ENCODE measurements at regions not wholly inside any gene's neighbourhood (a gene's known extent, or its start where the extent isn't known, plus 50 kb on each side); places are given as distances from the start of the nearest gene placed in this dataset.

GRCh38 chr15:96404560-96404959, 74.1 kb downstream of the NR2F2 start:
- no peak overlapping the region for H3K23ac ChIP-seq (ENCODE audit: low read depth, low read length, poor library complexity)
- no peak overlapping the region for H4K91ac ChIP-seq (ENCODE audit: low read depth, low read length, poor library complexity)
- H2BK120ac ChIP-seq (ENCODE audit: low read depth, low read length) = no peak overlapping the region
- H3K9me3 ChIP-seq (replicated peaks in 1 of 2; ENCODE audit: control insufficient read depth in 2 of 2, insufficient read depth in 1 of 2, low read depth in 1 of 2, low read length in 2 of 2) = peaks cover 0 to 4% of the 10 kb centered on the region in 2 donors
- no peak overlapping the region for H2AK5ac ChIP-seq (ENCODE audit: low read depth, low read length)
- no peak overlapping the region for H3K4me2 ChIP-seq (ENCODE audit: insufficient read depth, low read length, poor library complexity, severe bottlenecking)
- no peak overlapping the region for H2AFZ ChIP-seq (ENCODE audit: low read length)
- no peak overlapping the region for H3K27ac ChIP-seq (replicated peaks; ENCODE audit: low read length)
- H2BK15ac ChIP-seq (ENCODE audit: low read length) = no peak overlapping the region
- H3K27me3 ChIP-seq (ENCODE audit: control insufficient read depth in 3 of 3, insufficient read depth in 3 of 3, low read depth in 1 of 3, low read length in 3 of 3) = peaks cover 13 to 66% (median 22%) of the 10 kb centered on the region in 3 experiments
- no peaks in the 10 kb centered on the region for H3K79me1 ChIP-seq (ENCODE audit: low read depth, low read length)
- H3K4me3 ChIP-seq (ENCODE audit: low read length in 2 of 2) = no peak overlapping the region
- no peak overlapping the region for H2BK12ac ChIP-seq (ENCODE audit: low read length)
- no peak overlapping the region for H3K18ac ChIP-seq (ENCODE audit: low read length)
- no peak overlapping the region for H3K9ac ChIP-seq (ENCODE audit: low read depth, low read length, poor library complexity)
- no peak overlapping the region for H2BK5ac ChIP-seq (ENCODE audit: low read length)
- H3K36me3 ChIP-seq (replicated peaks in 1 of 2; ENCODE audit: control insufficient read depth in 2 of 2, insufficient read depth in 2 of 2, low read length in 2 of 2) = no peaks in the 10 kb centered on the region
- WGBS, 2 donors (ENCODE audit: extremely low coverage in 2 of 2, insufficient read length in 2 of 2, insufficient replicate concordance in 1 of 2) = no CpG with 5 or more reads among the region's 2 CpGs
- no peak overlapping the region for H4K8ac ChIP-seq (ENCODE audit: low read depth, low read length)
- H3K14ac ChIP-seq (ENCODE audit: low read length) = no peak overlapping the region
- H3K4ac ChIP-seq (ENCODE audit: low read length) = no peak overlapping the region
- peaks cover 5% of the 10 kb centered on the region in 2 donors for H3K4me1 ChIP-seq (ENCODE audit: control insufficient read depth in 2 of 2, insufficient read depth in 1 of 2, low read depth in 1 of 2, low read length in 2 of 2)
- no peak for DNase-seq (ENCODE audit: low spot score)

GRCh38 chr15:96406291-96406690, 75.8 kb downstream of the NR2F2 start:
- Histone ChIP-seq H3K23ac (ENCODE audit: low read depth, low read length, poor library complexity) (no peak overlapping the region), H3K14ac (ENCODE audit: low read length) (no peak overlapping the region), H3K18ac (ENCODE audit: low read length) (no peak overlapping the region), H4K8ac (ENCODE audit: low read depth, low read length) (no peak overlapping the region), H2AFZ (ENCODE audit: low read length) (no peak overlapping the region), H3K4me2 (ENCODE audit: insufficient read depth, low read length, poor library complexity, severe bottlenecking) (no peak overlapping the region), H3K4ac (ENCODE audit: low read length) (no peak overlapping the region), H2BK5ac (ENCODE audit: low read length) (no peak overlapping the region), H3K27ac (replicated peaks; ENCODE audit: low read length) (no peak overlapping the region), H3K36me3 (replicated peaks in 1 of 2; ENCODE audit: control insufficient read depth in 2 of 2, insufficient read depth in 2 of 2, low read length in 2 of 2) (no peaks in the 10 kb centered on the region), H3K79me1 (ENCODE audit: low read depth, low read length) (no peaks in the 10 kb centered on the region), H2AK5ac (ENCODE audit: low read depth, low read length) (no peak overlapping the region), H3K27me3 (ENCODE audit: control insufficient read depth in 3 of 3, insufficient read depth in 3 of 3, low read depth in 1 of 3, low read length in 3 of 3) (peaks cover 16 to 80% (median 39%) of the 10 kb centered on the region in 3 experiments), H2BK120ac (ENCODE audit: low read depth, low read length) (no peak overlapping the region), H4K91ac (ENCODE audit: low read depth, low read length, poor library complexity) (no peak overlapping the region), H3K4me1 (ENCODE audit: control insufficient read depth in 2 of 2, insufficient read depth in 1 of 2, low read depth in 1 of 2, low read length in 2 of 2) (peaks cover 6 to 9% of the 10 kb centered on the region in 2 donors), H3K9me3 (replicated peaks in 1 of 2; ENCODE audit: control insufficient read depth in 2 of 2, insufficient read depth in 1 of 2, low read depth in 1 of 2, low read length in 2 of 2) (peaks cover 0 to 4% of the 10 kb centered on the region in 2 donors), H3K9ac (ENCODE audit: low read depth, low read length, poor library complexity) (no peak overlapping the region), H2BK15ac (ENCODE audit: low read length) (no peak overlapping the region), H3K4me3 (ENCODE audit: low read length in 2 of 2) (no peak overlapping the region), H2BK12ac (ENCODE audit: low read length) (no peak overlapping the region)
- no peak for DNase-seq (ENCODE audit: low spot score)
- no CpG with 5 or more reads among the region's 3 CpGs for WGBS, 2 donors (ENCODE audit: extremely low coverage in 2 of 2, insufficient read length in 2 of 2, insufficient replicate concordance in 1 of 2)

- Histone ChIP-seq H3K27me3 (ENCODE audit: control insufficient read depth in 3 of 3, insufficient read depth in 3 of 3, low read depth in 1 of 3, low read length in 3 of 3) (peaks cover 16 to 84% (median 41%) of the 10 kb centered on the region in 3 experiments), H3K4me2 (ENCODE audit: insufficient read depth, low read length, poor library complexity, severe bottlenecking) (no peak overlapping the region), H3K14ac (ENCODE audit: low read length) (no peak overlapping the region), H2AK5ac (ENCODE audit: low read depth, low read length) (no peak overlapping the region), H3K4me1 (ENCODE audit: control insufficient read depth in 2 of 2, insufficient read depth in 1 of 2, low read depth in 1 of 2, low read length in 2 of 2) (peaks cover 6 to 9% of the 10 kb centered on the region in 2 donors), H4K91ac (ENCODE audit: low read depth, low read length, poor library complexity) (no peak overlapping the region), H3K4me3 (ENCODE audit: low read length in 2 of 2) (no peak overlapping the region), H4K8ac (ENCODE audit: low read depth, low read length) (no peak overlapping the region), H3K9me3 (replicated peaks in 1 of 2; ENCODE audit: control insufficient read depth in 2 of 2, insufficient read depth in 1 of 2, low read depth in 1 of 2, low read length in 2 of 2) (peaks cover 0 to 4% of the 10 kb centered on the region in 2 donors), H3K18ac (ENCODE audit: low read length) (no peak overlapping the region), H2BK5ac (ENCODE audit: low read length) (no peak overlapping the region), H2AFZ (ENCODE audit: low read length) (no peak overlapping the region), H3K23ac (ENCODE audit: low read depth, low read length, poor library complexity) (no peak overlapping the region), H3K4ac (ENCODE audit: low read length) (no peak overlapping the region), H3K27ac (replicated peaks; ENCODE audit: low read length) (no peak overlapping the region), H3K79me1 (ENCODE audit: low read depth, low read length) (no peaks in the 10 kb centered on the region), H3K36me3 (replicated peaks in 1 of 2; ENCODE audit: control insufficient read depth in 2 of 2, insufficient read depth in 2 of 2, low read length in 2 of 2) (no peaks in the 10 kb centered on the region), H3K9ac (ENCODE audit: low read depth, low read length, poor library complexity) (no peak overlapping the region), H2BK12ac (ENCODE audit: low read length) (no peak overlapping the region), H2BK15ac (ENCODE audit: low read length) (no peak overlapping the region), H2BK120ac (ENCODE audit: low read depth, low read length) (no peak overlapping the region)
- no CpG with 5 or more reads among the region's 7 CpGs for WGBS, 2 donors (ENCODE audit: extremely low coverage in 2 of 2, insufficient read length in 2 of 2, insufficient replicate concordance in 1 of 2)
- DNase-seq (ENCODE audit: low spot score) = no peak
Measured at GRCh38 chr15:96406701-96407100, 76.2 kb downstream of the NR2F2 start.

GRCh38 chr15:96407482-96407881, 77.0 kb downstream of the NR2F2 start:
- H3K36me3 ChIP-seq (replicated peaks in 1 of 2; ENCODE audit: control insufficient read depth in 2 of 2, insufficient read depth in 2 of 2, low read length in 2 of 2) = no peaks in the 10 kb centered on the region
- H3K79me1 ChIP-seq (ENCODE audit: low read depth, low read length) = no peaks in the 10 kb centered on the region
- H2AFZ ChIP-seq (ENCODE audit: low read length) = no peak overlapping the region
- no peak overlapping the region for H2BK12ac ChIP-seq (ENCODE audit: low read length)
- no peak overlapping the region for H3K4me3 ChIP-seq (ENCODE audit: low read length in 2 of 2)
- H2BK15ac ChIP-seq (ENCODE audit: low read length) = no peak overlapping the region
- H2BK120ac ChIP-seq (ENCODE audit: low read depth, low read length) = no peak overlapping the region
- no peak overlapping the region for H2BK5ac ChIP-seq (ENCODE audit: low read length)
- no peak overlapping the region for H3K14ac ChIP-seq (ENCODE audit: low read length)
- H3K4me1 ChIP-seq (ENCODE audit: control insufficient read depth in 2 of 2, insufficient read depth in 1 of 2, low read depth in 1 of 2, low read length in 2 of 2) = peaks cover 6 to 9% of the 10 kb centered on the region in 2 donors
- no peak overlapping the region for H3K9ac ChIP-seq (ENCODE audit: low read depth, low read length, poor library complexity)
- no peak overlapping the region for H4K91ac ChIP-seq (ENCODE audit: low read depth, low read length, poor library complexity)
- DNase-seq (ENCODE audit: low spot score) = no peak
- H3K18ac ChIP-seq (ENCODE audit: low read length) = no peak overlapping the region
- H3K4me2 ChIP-seq (ENCODE audit: insufficient read depth, low read length, poor library complexity, severe bottlenecking) = no peak overlapping the region
- no peak overlapping the region for H3K4ac ChIP-seq (ENCODE audit: low read length)
- no peak overlapping the region for H4K8ac ChIP-seq (ENCODE audit: low read depth, low read length)
- peaks cover 0 to 4% of the 10 kb centered on the region in 2 donors for H3K9me3 ChIP-seq (replicated peaks in 1 of 2; ENCODE audit: control insufficient read depth in 2 of 2, insufficient read depth in 1 of 2, low read depth in 1 of 2, low read length in 2 of 2)
- H3K23ac ChIP-seq (ENCODE audit: low read depth, low read length, poor library complexity) = no peak overlapping the region
- WGBS, 2 donors (ENCODE audit: extremely low coverage in 2 of 2, insufficient read length in 2 of 2, insufficient replicate concordance in 1 of 2) = no CpG with 5 or more reads among the region's 2 CpGs
- peaks cover 16 to 92% (median 45%) of the 10 kb centered on the region in 3 experiments for H3K27me3 ChIP-seq (ENCODE audit: control insufficient read depth in 3 of 3, insufficient read depth in 3 of 3, low read depth in 1 of 3, low read length in 3 of 3)
- no peak overlapping the region for H2AK5ac ChIP-seq (ENCODE audit: low read depth, low read length)
- no peak overlapping the region for H3K27ac ChIP-seq (replicated peaks; ENCODE audit: low read length)
